Endodermal cell (in vitro differentiated cells): ENCODE measurements at regions not wholly inside any gene's neighbourhood (a gene's known extent, or its start where the extent isn't known, plus 50 kb on each side); places are given as distances from the start of the nearest gene placed in this dataset.

Experiments
- DNase-seq: peaks from one replicate; pipeline ENCODE4 v3.0.0-alpha.2; 2017
- H3K27ac ChIP-seq: 2 replicates; pipeline ENCODE4 v1.5.1; 2013; ENCODE audit warnings: mild to moderate bottlenecking, low read depth, low read length, moderate library complexity
- H3K27me3 ChIP-seq: 2 replicates; pipeline ENCODE4 v1.6.1; 2013; ENCODE audit warnings: mild to moderate bottlenecking, low read length, moderate library complexity; ENCODE audit not compliant: insufficient read depth, control insufficient read depth, poor library complexity, severe bottlenecking
- H3K36me3 ChIP-seq: 2 replicates; pipeline ENCODE4 v1.7.0; 2013; ENCODE audit warnings: mild to moderate bottlenecking, low read length, moderate library complexity; ENCODE audit not compliant: control insufficient read depth, insufficient read depth
- H3K4me1 ChIP-seq: one replicate; pipeline ENCODE4 v1.7.0; 2013; ENCODE audit warnings: low read length; ENCODE audit not compliant: control insufficient read depth, insufficient read depth
- H3K4me3 ChIP-seq: 2 replicates; pipeline ENCODE4 v1.5.1; 2013; ENCODE audit warnings: mild to moderate bottlenecking, low read length, moderate library complexity
- H3K9ac ChIP-seq: 2 replicates; pipeline ENCODE4 v1.6.1; 2013; ENCODE audit warnings: mild to moderate bottlenecking, low read length, moderate library complexity; ENCODE audit not compliant: poor library complexity, severe bottlenecking; ENCODE audit errors: extremely low read depth
- H3K9me3 ChIP-seq: 2 replicates; pipeline ENCODE4 v1.6.1; 2013; ENCODE audit warnings: mild to moderate bottlenecking, low read length, moderate library complexity; ENCODE audit not compliant: control insufficient read depth
- H3K27ac Mint-ChIP-seq: 2 replicates; pipeline ENCODE4 v1.8.0; 2020; ENCODE audit warnings: mixed read lengths
- H3K27me3 Mint-ChIP-seq: 2 replicates; pipeline ENCODE4 v1.8.0; 2021; ENCODE audit warnings: mild to moderate bottlenecking, mixed read lengths; ENCODE audit not compliant: insufficient read depth
- H3K36me3 Mint-ChIP-seq: 2 replicates; pipeline ENCODE4 v1.8.0; 2020; ENCODE audit warnings: low read depth, mixed read lengths
- H3K4me1 Mint-ChIP-seq: 2 replicates; pipeline ENCODE4 v1.8.0; 2020; ENCODE audit warnings: mixed read lengths
- H3K4me3 Mint-ChIP-seq: 2 replicates; pipeline ENCODE4 v1.8.0; 2020; ENCODE audit warnings: mild to moderate bottlenecking, moderate library complexity, mixed read lengths
- H3K9me3 Mint-ChIP-seq: 2 replicates; pipeline ENCODE4 v1.8.0; 2020; ENCODE audit warnings: mild to moderate bottlenecking, mixed read lengths
- WGBS, 2 experiments: methylation state at CpG; one replicate each; pipeline versions ENCODE4 v1.1.5 to v1.1.7; 2013; ENCODE audit warnings: missing lambda C conversion rate in 2 of 2, mixed read lengths in 1 of 2; ENCODE audit not compliant: insufficient coverage in 1 of 2, insufficient read length in 1 of 2; 5-methylcytosine and 5-hydroxymethylcytosine counted together
- TF ChIP-seq, protein P1 (sequence below): fragments of 200-600 bp; sonication (generic); conservative IDR thresholded peaks from 2 replicates; pipeline ENCODE4 v1.5.0; 2021; ENCODE audit warnings: antibody characterized with exemption, mild to moderate bottlenecking

DNA sequence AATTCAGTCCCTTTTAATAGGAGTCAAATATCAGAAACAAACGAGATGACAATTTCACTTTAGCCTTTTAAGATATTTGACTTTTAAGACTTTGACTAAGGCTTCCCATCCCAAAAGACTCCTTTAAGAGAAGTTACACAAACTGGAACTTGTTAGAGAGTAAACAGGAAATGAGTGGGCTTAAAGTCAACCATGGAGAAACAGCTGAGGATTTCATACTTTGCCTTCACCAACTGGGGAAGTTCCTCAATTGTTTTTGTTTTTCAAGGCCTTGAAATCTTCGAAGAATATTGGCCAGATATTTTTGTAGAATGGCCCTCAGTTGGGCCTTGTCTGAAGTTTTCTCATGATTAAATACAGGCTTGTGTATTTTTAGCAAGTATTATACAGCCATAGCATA lies 227.3 kb downstream of the POU4F1 start:
- Mint-ChIP-seq H3K27ac (no peak overlapping the region), H3K27me3 (no peaks in the 10 kb centered on the region), H3K4me1 (no peaks in the 10 kb centered on the region), H3K36me3 (no peaks in the 10 kb centered on the region), H3K9me3 (no peaks in the 10 kb centered on the region), H3K4me3 (no peak overlapping the region)
- Histone ChIP-seq H3K4me3 (no peak overlapping the region), H3K4me1 (no peaks in the 10 kb centered on the region), H3K36me3 (no peaks in the 10 kb centered on the region), H3K9ac (no peak overlapping the region), H3K27me3 (no peaks in the 10 kb centered on the region), H3K27ac (no peak overlapping the region), H3K9me3 (no peaks in the 10 kb centered on the region)
- TF ChIP-seq, protein P1, sequence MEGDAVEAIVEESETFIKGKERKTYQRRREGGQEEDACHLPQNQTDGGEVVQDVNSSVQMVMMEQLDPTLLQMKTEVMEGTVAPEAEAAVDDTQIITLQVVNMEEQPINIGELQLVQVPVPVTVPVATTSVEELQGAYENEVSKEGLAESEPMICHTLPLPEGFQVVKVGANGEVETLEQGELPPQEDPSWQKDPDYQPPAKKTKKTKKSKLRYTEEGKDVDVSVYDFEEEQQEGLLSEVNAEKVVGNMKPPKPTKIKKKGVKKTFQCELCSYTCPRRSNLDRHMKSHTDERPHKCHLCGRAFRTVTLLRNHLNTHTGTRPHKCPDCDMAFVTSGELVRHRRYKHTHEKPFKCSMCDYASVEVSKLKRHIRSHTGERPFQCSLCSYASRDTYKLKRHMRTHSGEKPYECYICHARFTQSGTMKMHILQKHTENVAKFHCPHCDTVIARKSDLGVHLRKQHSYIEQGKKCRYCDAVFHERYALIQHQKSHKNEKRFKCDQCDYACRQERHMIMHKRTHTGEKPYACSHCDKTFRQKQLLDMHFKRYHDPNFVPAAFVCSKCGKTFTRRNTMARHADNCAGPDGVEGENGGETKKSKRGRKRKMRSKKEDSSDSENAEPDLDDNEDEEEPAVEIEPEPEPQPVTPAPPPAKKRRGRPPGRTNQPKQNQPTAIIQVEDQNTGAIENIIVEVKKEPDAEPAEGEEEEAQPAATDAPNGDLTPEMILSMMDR: no peak
- DNase-seq: no peak
- 82 to 83% methylated on average over 1 to 2 of the region's 2 CpGs for WGBS, 2 experiments

- Histone ChIP-seq H3K4me1 (no peaks in the 10 kb centered on the region), H3K9me3 (no peaks in the 10 kb centered on the region), H3K27ac (no peak overlapping the region), H3K4me3 (no peak overlapping the region), H3K9ac (no peak overlapping the region), H3K27me3 (no peaks in the 10 kb centered on the region), H3K36me3 (no peaks in the 10 kb centered on the region)
- Mint-ChIP-seq H3K9me3 (no peaks in the 10 kb centered on the region), H3K27ac (no peak overlapping the region), H3K36me3 (no peaks in the 10 kb centered on the region), H3K27me3 (no peaks in the 10 kb centered on the region), H3K4me1 (no peaks in the 10 kb centered on the region), H3K4me3 (no peak overlapping the region)
- WGBS, 2 experiments: 82 to 100% methylated on average over 1 to 3 of the region's 3 CpGs
- no peak for DNase-seq
- TF ChIP-seq, protein P1: no peak
These were observed 230.8 kb downstream of the POU4F1 start for GRCh38 chr13:78372581-78372980.

- TF ChIP-seq, protein P1: no peak
- H3K36me3 Mint-ChIP-seq: no peaks in the 10 kb centered on the region
- Histone ChIP-seq H3K9me3 (no peaks in the 10 kb centered on the region), H3K4me1 (no peaks in the 10 kb centered on the region), H3K27ac (no peak overlapping the region), H3K36me3 (no peaks in the 10 kb centered on the region), H3K27me3 (no peaks in the 10 kb centered on the region), H3K4me3 (no peak overlapping the region), H3K9ac (no peak overlapping the region)
- 75 to 91% methylated on average over 2 of the region's 2 CpGs for WGBS, 2 experiments
- H3K9me3 Mint-ChIP-seq: no peaks in the 10 kb centered on the region
- no peak overlapping the region for H3K27ac Mint-ChIP-seq
- peaks cover 2% of the 10 kb centered on the region for H3K27me3 Mint-ChIP-seq
- no peak for DNase-seq
- no peak overlapping the region for H3K4me3 Mint-ChIP-seq
- no peaks in the 10 kb centered on the region for H3K4me1 Mint-ChIP-seq
These were observed 233.1 kb downstream of the POU4F1 start for GRCh38 chr13:78370231-78370630.
